ENCODE measurements at regions not wholly inside any gene's neighbourhood (a gene's known extent, or its start where the extent isn't known, plus 50 kb on each side); places are given as distances from the start of the nearest gene placed in this dataset.
"Not testable (repeated sequence)": the region's sequence is repeated elsewhere in the genome, so short reads cannot be mapped to it uniquely, and the experiment has no call there.

- Histone ChIP-seq H3K27ac (no peak overlapping the region), H3K4me3 (no peak overlapping the region), H3K9me3 (replicated peaks in 1 of 3) (no peaks in the 10 kb centered on the region), H3K36me3 (replicated peaks in 1 of 2) (no peaks in the 10 kb centered on the region), H3K27me3 (no peaks in the 10 kb centered on the region), H3K4me1 (replicated peaks in 1 of 2) (no peaks in the 10 kb centered on the region)
- no peak for DNase-seq
- intact Hi-C loops (cut with DNase I), result no loop called here
- 76 to 79% (median 78%) methylated on average over 2 of the region's 2 CpGs for WGBS, 4 donors
- no peak for TF ChIP-seq POLR2A (IDR thresholded peaks at IDR 0.05)
- TF ChIP-seq CTCF (IDR thresholded peaks at IDR 0.05), result no peak
These were observed 272.8 kb upstream of the DAAM1 start for GRCh38 chr14:58915646-58916045.

DNA sequence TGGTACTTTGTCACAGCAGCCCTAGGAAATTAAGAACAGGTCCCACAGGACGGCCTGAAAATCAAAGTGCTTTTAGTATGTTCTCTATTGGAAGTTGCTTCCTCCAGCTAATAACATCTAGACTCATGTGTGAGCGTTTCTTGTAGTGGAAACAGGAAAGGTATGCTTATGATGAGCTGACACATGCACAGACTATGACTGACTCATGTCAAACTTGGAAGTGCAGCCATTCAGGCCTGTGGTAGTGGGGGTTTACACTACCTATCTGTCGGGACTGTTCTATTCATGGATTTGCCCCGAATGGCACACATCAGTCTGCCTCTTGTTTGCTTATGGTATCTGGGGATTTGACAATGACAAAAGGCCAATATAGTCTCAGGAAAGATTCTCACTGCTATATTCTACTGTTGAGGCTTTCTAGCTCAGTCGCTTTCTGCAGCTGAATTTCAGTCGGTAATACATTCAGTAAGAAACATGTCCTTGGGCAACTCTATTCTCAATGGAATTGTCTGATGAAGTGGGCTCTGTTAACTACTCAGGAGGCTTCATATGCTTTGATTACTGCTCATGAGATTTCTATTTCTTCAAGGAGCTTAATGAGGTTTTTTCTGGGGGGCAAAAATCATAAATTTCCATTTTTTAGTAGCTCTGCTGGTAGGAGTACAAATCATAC is 270.3 kb upstream of the DAAM1 start:
- Histone ChIP-seq H3K27me3 (no peaks in the 10 kb centered on the region), H3K9me3 (replicated peaks in 1 of 3) (peaks cover 0 to 5% (median 0%) of the 10 kb centered on the region in 3 donors), H3K27ac (no peak overlapping the region), H3K4me1 (replicated peaks in 1 of 2) (no peaks in the 10 kb centered on the region), H3K4me3 (no peak overlapping the region), H3K36me3 (replicated peaks in 1 of 2) (no peaks in the 10 kb centered on the region)
- DNase-seq, result no peak
- 87 to 90% (median 89%) methylated on average over 5 to 6 of the region's 6 CpGs for WGBS, 4 donors
- TF ChIP-seq POLR2A (IDR thresholded peaks at IDR 0.05) (no peak), CTCF (IDR thresholded peaks at IDR 0.05) (no peak)
- intact Hi-C loops (cut with DNase I), result no loop called here

DNA sequence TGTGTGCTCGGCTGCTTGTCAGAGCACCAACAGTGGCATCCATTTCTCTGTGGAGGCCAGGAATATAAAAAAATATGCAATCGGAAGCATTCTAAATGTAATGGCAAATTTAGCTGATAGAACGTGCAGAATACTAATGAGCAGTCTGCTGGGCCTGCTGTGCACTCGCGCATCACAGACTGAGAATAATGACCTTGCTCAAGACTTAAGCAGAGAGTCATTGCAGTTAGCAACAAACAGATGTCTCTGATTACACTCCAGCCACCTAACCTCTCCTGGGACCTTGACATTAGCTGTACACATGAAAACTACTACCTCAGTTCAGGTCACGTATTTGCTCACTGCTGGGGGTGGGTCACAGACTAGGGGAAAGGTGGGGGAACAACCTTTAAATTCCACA is 269.2 kb upstream of the DAAM1 start:
- Histone ChIP-seq H3K36me3 (replicated peaks in 1 of 2) (no peaks in the 10 kb centered on the region), H3K27me3 (no peaks in the 10 kb centered on the region), H3K4me1 (replicated peaks in 1 of 2) (no peaks in the 10 kb centered on the region), H3K9me3 (replicated peaks in 1 of 3) (peaks cover 0 to 5% (median 0%) of the 10 kb centered on the region in 3 donors), H3K4me3 (no peak overlapping the region), H3K27ac (no peak overlapping the region)
- TF ChIP-seq CTCF (IDR thresholded peaks at IDR 0.05) (no peak), POLR2A (IDR thresholded peaks at IDR 0.05) (no peak)
- 45 to 61% (median 51%) methylated on average over 6 of the region's 6 CpGs for WGBS, 4 donors
- no peak for DNase-seq
- intact Hi-C loops (cut with DNase I), result no loop called here

- TF ChIP-seq POLR2A (IDR thresholded peaks at IDR 0.05), result no peak
- no peak for TF ChIP-seq CTCF (IDR thresholded peaks at IDR 0.05)
- intact Hi-C loops (cut with DNase I), result no loop called here
- H3K4me1 ChIP-seq (replicated peaks in 1 of 2), result no peaks in the 10 kb centered on the region
- no peak overlapping the region for H3K27ac ChIP-seq
- H3K27me3 ChIP-seq, result no peaks in the 10 kb centered on the region
- H3K9me3 ChIP-seq (replicated peaks in 1 of 3), result peaks cover 0 to 5% (median 0%) of the 10 kb centered on the region in 3 donors
- DNase-seq, result no peak
- no peaks in the 10 kb centered on the region for H3K36me3 ChIP-seq (replicated peaks in 1 of 2)
- no peak overlapping the region for H3K4me3 ChIP-seq
- 54 to 82% (median 74%) methylated on average over 3 of the region's 3 CpGs for WGBS, 4 donors
These were observed 268.2 kb upstream of the DAAM1 start for GRCh38 chr14:58920230-58920629.

- not testable (repeated sequence) for H3K36me3 ChIP-seq (replicated peaks in 1 of 2); H3K9me3 ChIP-seq (replicated peaks in 1 of 3)
These were observed 266.1 kb upstream of the DAAM1 start for GRCh38 chr14:58922201-58922940.

More at GRCh38 chr14:58922201-58922940, 266.1 kb upstream of the DAAM1 start:
- H3K27me3 ChIP-seq; H3K4me1 ChIP-seq (replicated peaks in 1 of 2); intact Hi-C loops (cut with DNase I); DNase-seq; H3K27ac ChIP-seq; H3K4me3 ChIP-seq: not testable (repeated sequence)
- WGBS, 4 donors, result 79 to 88% (median 82%) methylated on average over 3 of the region's 3 CpGs

Data from adrenal gland (tissue), 9 donors.